HUES6 (cell line): ENCODE measurements at regions not wholly inside any gene's neighbourhood (a gene's known extent, or its start where the extent isn't known, plus 50 kb on each side); places are given as distances from the start of the nearest gene placed in this dataset.

Experiments
- H3K27ac ChIP-seq: 2 replicates; pipeline ENCODE4 v1.7.0; 2013; ENCODE audit warnings: low read depth, mild to moderate bottlenecking, low read length, inconsistent platforms
- H3K27me3 ChIP-seq: 2 replicates; pipeline ENCODE4 v1.6.1; 2013; ENCODE audit warnings: low read length; ENCODE audit not compliant: control insufficient read depth, insufficient read depth
- H3K36me3 ChIP-seq: 2 replicates; pipeline ENCODE4 v1.6.1; 2013; ENCODE audit warnings: low read length; ENCODE audit not compliant: control insufficient read depth, insufficient read depth
- H3K4me1 ChIP-seq: 2 replicates; pipeline ENCODE4 v1.6.1; 2013; ENCODE audit warnings: low read length; ENCODE audit not compliant: control insufficient read depth, insufficient read depth
- H3K4me3 ChIP-seq: 2 replicates; pipeline ENCODE4 v1.5.1; 2013; ENCODE audit warnings: low read depth, low read length
- H3K9ac ChIP-seq: one replicate; pipeline ENCODE4 v1.6.1; 2013; ENCODE audit warnings: mild to moderate bottlenecking, low read length
- H3K9me3 ChIP-seq: 2 replicates; pipeline ENCODE4 v1.6.1; 2013; ENCODE audit warnings: low read depth, low read length; ENCODE audit not compliant: control insufficient read depth, insufficient read depth

DNA sequence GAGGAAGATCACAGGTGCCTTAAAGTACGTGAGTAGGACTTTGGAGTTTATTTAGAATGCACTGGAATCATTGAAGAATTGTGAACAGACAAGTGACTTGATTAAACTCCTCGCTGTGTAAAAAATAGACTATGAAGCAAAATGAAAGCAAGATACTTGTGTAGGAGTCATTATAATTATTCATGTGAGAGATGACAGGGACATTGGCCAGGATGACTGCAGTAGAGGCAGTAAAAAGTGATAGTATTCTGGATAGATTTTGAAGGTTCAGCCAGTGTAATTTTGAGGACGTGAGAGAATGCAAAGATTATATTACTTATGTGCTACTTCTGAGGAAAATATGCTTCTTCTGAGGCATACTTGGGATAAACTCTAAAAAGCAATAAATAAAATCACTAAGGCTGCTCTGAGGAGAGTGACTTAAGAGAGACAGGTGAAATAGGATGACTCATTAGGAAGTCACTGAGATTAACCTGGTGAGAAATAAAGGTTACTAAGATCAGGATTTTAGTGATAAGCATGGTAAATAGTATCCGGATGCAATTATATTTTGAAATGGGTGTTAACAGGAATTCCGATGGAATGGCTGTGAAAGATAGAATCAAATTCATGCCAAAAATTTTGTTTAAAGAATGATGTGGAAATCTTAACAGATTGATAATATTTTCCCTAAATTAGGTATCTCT is 202.0 kb downstream of the CENPW start:
- no peaks in the 10 kb centered on the region for H3K9me3 ChIP-seq
- H3K27me3 ChIP-seq, result no peaks in the 10 kb centered on the region
- no peak overlapping the region for H3K9ac ChIP-seq
- no peak overlapping the region for H3K4me3 ChIP-seq
- H3K27ac ChIP-seq, result no peak overlapping the region
- H3K4me1 ChIP-seq, result no peaks in the 10 kb centered on the region
- H3K36me3 ChIP-seq, result no peaks in the 10 kb centered on the region

DNA sequence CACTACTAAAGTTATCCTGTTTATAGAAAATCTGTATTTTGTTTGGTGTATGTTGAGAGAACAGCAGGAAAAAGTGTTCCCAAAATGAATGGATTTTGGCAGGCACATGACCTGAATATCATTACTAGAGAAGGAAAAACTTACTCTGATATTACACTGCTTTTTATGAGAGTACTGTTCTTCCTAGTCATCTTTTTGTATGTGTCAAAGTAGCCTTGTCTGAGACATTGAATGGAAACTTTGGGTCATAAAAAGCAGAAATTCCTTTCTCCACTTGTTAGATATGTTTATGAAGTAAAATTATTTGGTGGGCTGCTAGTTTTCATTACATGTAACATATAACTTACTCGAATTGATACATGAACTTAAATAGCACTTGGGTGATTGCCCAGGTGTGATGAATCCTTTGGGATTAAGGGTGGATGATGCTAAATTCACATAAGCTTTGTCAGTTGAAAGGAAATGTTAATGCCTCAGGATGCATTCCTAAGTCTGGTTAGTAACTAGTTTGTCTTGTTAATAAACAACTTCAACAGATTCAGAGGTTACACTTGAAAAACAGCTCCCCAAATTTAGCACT is 206.7 kb downstream of the CENPW start:
- Histone ChIP-seq H3K27ac (no peak overlapping the region), H3K36me3 (no peaks in the 10 kb centered on the region), H3K27me3 (no peaks in the 10 kb centered on the region), H3K4me3 (no peak overlapping the region), H3K9me3 (no peaks in the 10 kb centered on the region), H3K9ac (no peak overlapping the region), H3K4me1 (no peaks in the 10 kb centered on the region)

GRCh38 chr6:126548300-126548699 is 208.4 kb downstream of the CENPW start:
- H3K27me3 ChIP-seq, result no peaks in the 10 kb centered on the region
- no peak overlapping the region for H3K27ac ChIP-seq
- H3K9me3 ChIP-seq, result no peaks in the 10 kb centered on the region
- H3K9ac ChIP-seq, result no peak overlapping the region
- H3K4me1 ChIP-seq, result no peaks in the 10 kb centered on the region
- H3K4me3 ChIP-seq, result no peak overlapping the region
- no peaks in the 10 kb centered on the region for H3K36me3 ChIP-seq

DNA sequence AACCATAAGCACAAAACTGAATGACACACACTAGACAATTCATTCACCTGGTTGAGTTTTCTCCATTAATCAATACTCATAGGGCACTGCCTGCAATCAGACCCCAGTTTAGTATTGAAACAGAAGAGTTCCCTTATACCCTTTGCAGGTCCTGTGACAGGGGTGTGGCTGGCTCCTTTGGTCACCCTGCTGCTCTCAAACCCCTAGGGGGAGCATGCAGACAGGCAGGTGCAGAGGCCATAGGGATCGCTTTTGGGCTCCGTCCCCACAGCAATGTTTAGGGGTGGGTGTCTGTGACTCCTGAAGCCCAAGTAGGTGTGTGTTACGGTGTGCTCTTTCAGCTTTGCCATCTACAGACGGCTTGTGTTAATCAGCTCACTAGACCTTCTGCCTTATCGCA is 210.4 kb downstream of the CENPW start:
- no peaks in the 10 kb centered on the region for H3K36me3 ChIP-seq
- no peaks in the 10 kb centered on the region for H3K27me3 ChIP-seq
- H3K4me1 ChIP-seq, result no peaks in the 10 kb centered on the region
- no peak overlapping the region for H3K27ac ChIP-seq
- no peaks in the 10 kb centered on the region for H3K9me3 ChIP-seq
- no peak overlapping the region for H3K4me3 ChIP-seq
- H3K9ac ChIP-seq, result no peak overlapping the region

DNA sequence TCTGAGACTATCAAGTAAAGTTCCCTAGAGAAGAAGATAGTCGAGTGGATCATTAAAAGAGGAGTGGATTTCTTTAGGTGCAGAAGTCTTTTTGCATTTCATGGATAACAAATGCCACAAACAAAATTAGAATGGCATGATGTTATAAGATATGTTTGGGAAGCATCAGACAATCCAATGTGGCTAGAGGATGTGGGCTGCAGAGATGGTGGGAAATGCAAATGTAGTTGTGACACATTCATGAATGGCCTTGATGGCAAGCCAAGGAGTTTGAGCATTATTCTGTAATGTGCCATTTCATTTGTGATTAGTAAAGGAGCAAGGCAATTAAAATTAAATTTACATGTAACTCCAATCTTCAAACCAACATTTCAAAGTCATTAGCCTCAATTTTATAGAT is 211.9 kb downstream of the CENPW start:
- H3K27ac ChIP-seq, result no peak overlapping the region
- H3K4me1 ChIP-seq, result no peaks in the 10 kb centered on the region
- H3K9me3 ChIP-seq, result peaks cover under 1% of the 10 kb centered on the region; the same call in 1 of the 2 replicates
- no peak overlapping the region for H3K9ac ChIP-seq
- no peaks in the 10 kb centered on the region for H3K36me3 ChIP-seq
- H3K4me3 ChIP-seq, result no peak overlapping the region
- H3K27me3 ChIP-seq, result no peaks in the 10 kb centered on the region

DNA sequence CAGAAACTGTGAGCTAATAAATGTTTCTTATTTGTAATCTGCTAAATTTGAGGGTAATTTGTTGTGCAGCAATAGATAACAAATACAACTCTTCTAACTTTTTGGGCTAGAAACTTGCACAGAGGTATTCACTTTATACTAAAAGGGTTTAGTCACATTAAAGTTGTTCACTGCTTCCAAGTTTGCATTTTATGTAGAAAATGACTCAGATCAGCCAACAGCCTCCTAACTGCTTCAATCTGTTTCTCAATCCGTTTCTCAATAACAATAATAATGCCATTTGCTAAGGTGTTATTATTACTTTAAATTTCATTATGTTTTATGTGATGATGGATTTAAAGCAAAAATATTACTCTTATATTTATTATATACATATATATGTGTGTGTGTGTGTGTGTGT is 213.9 kb downstream of the CENPW start:
- Histone ChIP-seq H3K36me3 (no peaks in the 10 kb centered on the region), H3K9ac (no peak overlapping the region), H3K4me1 (no peaks in the 10 kb centered on the region), H3K9me3 (peaks cover 4% of the 10 kb centered on the region), H3K4me3 (no peak overlapping the region), H3K27me3 (no peaks in the 10 kb centered on the region), H3K27ac (no peak overlapping the region)

GRCh38 chr6:126570507-126570906 is 230.6 kb downstream of the CENPW start:
- no peaks in the 10 kb centered on the region for H3K27me3 ChIP-seq
- no peak overlapping the region for H3K4me3 ChIP-seq
- H3K36me3 ChIP-seq, result no peaks in the 10 kb centered on the region
- no peaks in the 10 kb centered on the region for H3K9me3 ChIP-seq
- H3K9ac ChIP-seq, result no peak overlapping the region
- no peaks in the 10 kb centered on the region for H3K4me1 ChIP-seq
- H3K27ac ChIP-seq, result no peak overlapping the region

DNA sequence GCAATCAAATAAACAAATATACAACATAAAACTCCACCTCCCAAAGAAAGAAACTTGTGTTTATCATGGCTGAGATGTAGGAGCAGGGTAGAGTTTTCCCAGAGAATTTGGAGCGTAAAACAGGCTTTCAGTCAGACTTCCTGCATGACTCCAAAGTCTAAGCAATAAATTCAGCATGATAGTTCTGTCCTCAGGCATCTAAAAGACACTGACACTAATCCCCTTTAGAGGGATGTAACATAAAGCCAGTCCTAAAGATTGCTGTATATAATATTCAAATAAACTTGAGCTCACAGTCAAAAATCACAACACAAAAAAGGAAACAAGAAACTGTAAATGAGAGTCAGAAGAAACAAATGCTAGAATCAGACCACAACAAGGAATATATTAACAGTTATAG is 234.4 kb downstream of the CENPW start:
- no peaks in the 10 kb centered on the region for H3K36me3 ChIP-seq
- no peak overlapping the region for H3K9ac ChIP-seq
- no peaks in the 10 kb centered on the region for H3K4me1 ChIP-seq
- H3K4me3 ChIP-seq, result no peak overlapping the region
- H3K27ac ChIP-seq, result no peak overlapping the region
- H3K27me3 ChIP-seq, result no peaks in the 10 kb centered on the region
- H3K9me3 ChIP-seq, result no peaks in the 10 kb centered on the region

DNA sequence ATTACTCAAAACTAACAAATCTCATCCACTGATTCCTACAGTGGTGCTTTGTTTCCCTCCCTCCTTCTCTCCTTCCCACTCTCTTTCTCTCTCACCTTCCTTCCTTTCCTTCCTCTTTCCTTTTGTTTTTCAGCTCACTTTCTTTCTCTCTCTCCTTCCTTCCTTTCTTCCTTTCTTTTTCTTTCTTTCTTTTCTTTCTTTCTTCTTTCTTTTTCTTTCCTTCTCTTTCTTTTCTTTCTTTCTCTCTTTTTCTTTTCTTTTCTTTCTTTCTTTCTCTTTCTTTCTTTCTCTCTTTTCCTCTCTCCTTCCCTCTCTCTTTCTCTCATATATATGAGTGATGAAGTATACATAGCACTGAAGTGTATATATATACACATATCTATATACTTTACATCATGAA is 241.4 kb downstream of the CENPW start:
- H3K27ac ChIP-seq, result no peak overlapping the region
- H3K9me3 ChIP-seq, result no peaks in the 10 kb centered on the region
- no peak overlapping the region for H3K4me3 ChIP-seq
- H3K9ac ChIP-seq, result no peak overlapping the region
- H3K36me3 ChIP-seq, result no peaks in the 10 kb centered on the region
- no peaks in the 10 kb centered on the region for H3K4me1 ChIP-seq
- no peaks in the 10 kb centered on the region for H3K27me3 ChIP-seq

DNA sequence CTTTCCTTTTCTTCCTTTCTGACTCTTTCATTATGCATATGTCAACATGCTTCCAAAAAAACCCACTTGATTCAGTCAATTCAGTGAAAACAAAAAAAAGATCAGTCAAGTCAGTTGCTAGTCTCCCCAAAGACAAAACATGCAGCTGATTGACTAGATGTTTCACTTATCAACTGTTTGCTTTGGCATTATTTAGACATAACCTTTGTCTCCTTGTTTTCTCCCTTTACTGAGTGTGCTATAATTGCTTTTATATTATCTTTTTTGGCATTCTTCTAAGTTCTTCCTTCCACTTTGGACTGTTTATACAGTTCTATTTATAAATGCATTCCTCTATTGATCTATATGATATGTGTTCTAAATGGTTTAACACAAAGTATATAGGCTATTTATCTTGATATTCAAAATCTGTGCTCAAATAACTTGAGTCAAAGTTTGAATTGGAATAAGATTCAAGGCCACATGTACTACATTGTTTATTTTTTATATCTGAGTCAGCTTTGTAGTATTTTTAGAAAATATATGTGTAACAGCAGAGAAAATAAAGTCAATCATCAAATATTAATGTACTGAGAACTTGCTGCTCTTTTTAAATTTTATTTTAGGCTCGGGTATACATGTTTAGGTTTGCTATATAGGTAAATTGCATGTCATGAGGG is 260.5 kb downstream of the CENPW start:
- no peak overlapping the region for H3K4me3 ChIP-seq
- H3K9me3 ChIP-seq, result no peaks in the 10 kb centered on the region
- H3K4me1 ChIP-seq, result no peaks in the 10 kb centered on the region
- H3K27me3 ChIP-seq, result no peaks in the 10 kb centered on the region
- H3K27ac ChIP-seq, result no peak overlapping the region
- H3K36me3 ChIP-seq, result no peaks in the 10 kb centered on the region
- no peak overlapping the region for H3K9ac ChIP-seq

DNA sequence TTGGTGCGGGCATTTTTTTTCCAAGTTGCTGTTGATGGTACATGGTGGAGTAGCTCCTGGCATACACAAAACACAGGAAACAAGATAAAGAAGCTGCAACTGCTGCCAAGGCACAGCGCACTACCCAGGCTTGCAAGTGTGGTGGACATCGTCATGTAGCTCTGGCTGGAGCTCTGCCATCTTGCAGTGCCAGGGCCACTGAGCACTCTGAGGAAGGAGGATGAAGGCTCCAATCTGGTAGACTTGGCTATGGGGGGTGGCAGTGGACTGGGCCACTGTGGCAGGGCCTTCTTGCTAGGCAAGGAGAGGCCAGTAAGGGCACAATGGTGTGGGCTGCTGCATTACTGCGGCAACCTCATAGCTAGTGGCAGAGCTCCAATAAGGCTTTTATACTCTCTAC is 263.5 kb downstream of the CENPW start:
- Histone ChIP-seq H3K27me3 (no peaks in the 10 kb centered on the region), H3K4me1 (no peaks in the 10 kb centered on the region), H3K4me3 (no peak overlapping the region), H3K9ac (no peak overlapping the region), H3K36me3 (no peaks in the 10 kb centered on the region), H3K9me3 (no peaks in the 10 kb centered on the region), H3K27ac (no peak overlapping the region)
